ENCODE measurements at regions not wholly inside any gene's neighbourhood (a gene's known extent, or its start where the extent isn't known, plus 50 kb on each side); places are given as distances from the start of the nearest gene placed in this dataset.

DNA sequence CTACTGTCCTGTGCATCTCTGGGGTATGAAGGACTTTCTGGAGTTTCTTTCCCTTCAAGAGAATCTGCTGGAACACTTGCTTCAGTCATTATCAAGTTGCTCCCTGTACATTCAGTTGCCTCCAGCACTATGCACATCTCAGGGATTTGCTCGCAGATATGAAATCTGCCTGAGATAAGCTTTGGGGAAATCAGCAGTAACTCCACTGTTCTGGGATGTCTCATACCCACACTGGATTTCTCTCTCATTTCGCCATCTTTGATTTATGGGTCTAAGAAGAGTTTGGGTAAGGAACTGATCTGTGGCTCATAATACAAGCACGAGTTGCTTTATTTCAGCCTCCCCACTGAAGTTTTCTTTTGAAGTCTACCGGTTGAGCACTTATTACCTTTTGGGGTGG lies 585.6 kb downstream of the PSAT1 start:
- TF ChIP-seq, protein P1, sequence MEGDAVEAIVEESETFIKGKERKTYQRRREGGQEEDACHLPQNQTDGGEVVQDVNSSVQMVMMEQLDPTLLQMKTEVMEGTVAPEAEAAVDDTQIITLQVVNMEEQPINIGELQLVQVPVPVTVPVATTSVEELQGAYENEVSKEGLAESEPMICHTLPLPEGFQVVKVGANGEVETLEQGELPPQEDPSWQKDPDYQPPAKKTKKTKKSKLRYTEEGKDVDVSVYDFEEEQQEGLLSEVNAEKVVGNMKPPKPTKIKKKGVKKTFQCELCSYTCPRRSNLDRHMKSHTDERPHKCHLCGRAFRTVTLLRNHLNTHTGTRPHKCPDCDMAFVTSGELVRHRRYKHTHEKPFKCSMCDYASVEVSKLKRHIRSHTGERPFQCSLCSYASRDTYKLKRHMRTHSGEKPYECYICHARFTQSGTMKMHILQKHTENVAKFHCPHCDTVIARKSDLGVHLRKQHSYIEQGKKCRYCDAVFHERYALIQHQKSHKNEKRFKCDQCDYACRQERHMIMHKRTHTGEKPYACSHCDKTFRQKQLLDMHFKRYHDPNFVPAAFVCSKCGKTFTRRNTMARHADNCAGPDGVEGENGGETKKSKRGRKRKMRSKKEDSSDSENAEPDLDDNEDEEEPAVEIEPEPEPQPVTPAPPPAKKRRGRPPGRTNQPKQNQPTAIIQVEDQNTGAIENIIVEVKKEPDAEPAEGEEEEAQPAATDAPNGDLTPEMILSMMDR (IDR thresholded peaks at IDR 0.05): no peak

DNA sequence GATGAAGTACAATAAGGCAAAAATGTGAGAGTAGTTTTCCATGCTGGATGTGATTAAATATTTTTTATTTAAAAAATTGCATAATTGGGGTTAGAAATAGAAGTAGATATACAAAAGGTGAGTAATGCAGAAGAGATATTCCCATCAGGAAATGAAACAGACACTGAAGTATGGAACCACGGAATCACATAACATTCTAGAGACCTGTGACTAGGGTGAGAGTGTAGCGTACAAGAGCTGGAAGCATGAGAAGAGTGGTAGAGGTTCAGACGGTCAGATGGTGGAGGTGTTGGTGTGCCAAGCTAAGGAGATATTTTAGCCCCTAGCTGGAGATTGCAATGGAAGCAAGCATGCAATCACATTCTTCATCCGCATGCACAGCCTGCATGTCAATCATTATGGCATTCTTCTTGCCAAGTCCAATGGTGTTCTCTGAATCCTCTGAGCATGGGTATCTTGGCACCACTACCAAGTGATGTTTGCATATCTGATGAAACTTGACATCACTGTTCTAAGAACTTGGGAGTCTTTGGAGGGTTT lies 587.8 kb downstream of the PSAT1 start:
- TF ChIP-seq, protein P1 (IDR thresholded peaks at IDR 0.05): no peak

GRCh38 chr9:78892182-78892581 lies 595.3 kb downstream of the PSAT1 start:
- TF ChIP-seq, protein P1 (IDR thresholded peaks at IDR 0.05): no peak

GRCh38 chr9:78892769-78893168 lies 595.8 kb downstream of the PSAT1 start:
- TF ChIP-seq, protein P1 (IDR thresholded peaks at IDR 0.05): no peak

- TF ChIP-seq, protein P1 (IDR thresholded peaks at IDR 0.05): no peak
These were observed 597.0 kb downstream of the PSAT1 start for GRCh38 chr9:78893774-78894401.

- TF ChIP-seq, protein P1 (IDR thresholded peaks at IDR 0.05): no peak
These were observed 599.6 kb downstream of the PSAT1 start for GRCh38 chr9:78896479-78896878.

GRCh38 chr9:78898234-78898633 lies 601.3 kb downstream of the PSAT1 start:
- TF ChIP-seq, protein P1 (IDR thresholded peaks at IDR 0.05): no peak

DNA sequence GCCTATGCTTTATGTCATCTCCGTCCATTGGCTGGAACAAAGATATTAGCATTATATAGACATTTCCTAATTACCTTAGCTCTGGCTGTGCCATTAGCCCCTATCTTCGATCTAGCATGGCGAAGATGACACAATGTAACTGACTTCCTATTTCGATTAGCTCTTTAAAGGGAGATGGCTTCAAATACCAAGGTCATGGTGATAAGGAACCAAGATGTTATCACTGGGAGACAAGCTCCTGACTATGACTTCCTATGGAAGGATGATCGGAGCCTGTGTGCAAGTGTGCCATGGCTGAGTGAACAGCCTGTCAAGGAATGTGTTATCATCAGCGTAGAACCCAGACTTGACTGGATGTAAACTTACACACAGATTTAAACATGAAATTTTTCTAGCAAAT lies 602.1 kb downstream of the PSAT1 start:
- TF ChIP-seq, protein P1 (IDR thresholded peaks at IDR 0.05): no peak

Data from LNCAP (cell line).